DOHH2 (cell line): ENCODE measurements at regions not wholly inside any gene's neighbourhood (a gene's known extent, or its start where the extent isn't known, plus 50 kb on each side); places are given as distances from the start of the nearest gene placed in this dataset.

Experiments used
- H3F3A ChIP-seq: fragments of 200-600 bp; sonication (generic), shearing (Covaris generic); 2 replicates; pipeline ENCODE4 v1.6.0; 2016; ENCODE audit warnings: antibody characterized with exemption, mild to moderate bottlenecking; ENCODE audit not compliant: control insufficient read depth, insufficient read depth
- H3K27ac ChIP-seq: fragments of 200-600 bp; sonication (generic); 2 replicates; pipeline ENCODE4 v1.5.1; 2014; ENCODE audit warnings: low read depth, mild to moderate bottlenecking, low read length, moderate library complexity
- H3K27me3 ChIP-seq: fragments of 200-600 bp; sonication (generic); 2 replicates; pipeline ENCODE4 v1.6.1; 2014; ENCODE audit warnings: mild to moderate bottlenecking, low read length, mixed read lengths; ENCODE audit not compliant: control insufficient read depth
- H3K36me3 ChIP-seq: fragments of 200-600 bp; sonication (generic); 2 replicates; pipeline ENCODE4 v1.6.1; 2014; ENCODE audit warnings: mild to moderate bottlenecking, low read length, moderate library complexity, mixed read lengths; ENCODE audit not compliant: control insufficient read depth
- H3K4me1 ChIP-seq: fragments of 200-600 bp; sonication (generic); 2 replicates; pipeline ENCODE4 v1.6.1; 2014; ENCODE audit warnings: mild to moderate bottlenecking, low read length, mixed read lengths; ENCODE audit not compliant: control insufficient read depth
- H3K4me2 ChIP-seq: fragments of 200-600 bp; sonication (generic); 2 replicates; pipeline ENCODE4 v1.6.0; 2014; ENCODE audit warnings: mild to moderate bottlenecking, low read length, moderate library complexity
- H3K4me3 ChIP-seq: fragments of 200-600 bp; sonication (generic); 2 replicates; pipeline ENCODE4 v1.5.1; 2014; ENCODE audit warnings: mild to moderate bottlenecking, low read length, mixed read lengths
- H3K79me2 ChIP-seq: fragments of 200-600 bp; sonication (generic); 2 replicates; pipeline ENCODE4 v1.6.1; 2014; ENCODE audit warnings: mild to moderate bottlenecking, low read length, mixed read lengths; ENCODE audit not compliant: control insufficient read depth
- H3K9me2 ChIP-seq: fragments of 200-600 bp; sonication (generic); replicated peaks from 2 replicates; pipeline ENCODE4 v1.6.1; 2014; ENCODE audit warnings: mild to moderate bottlenecking, low read length, mixed read lengths; ENCODE audit not compliant: control insufficient read depth
- H3K9me3 ChIP-seq: fragments of 200-600 bp; sonication (generic); 2 replicates; pipeline ENCODE4 v1.6.1; 2014; ENCODE audit warnings: antibody characterized with exemption, low read length, mixed read lengths; ENCODE audit not compliant: control insufficient read depth, insufficient read depth
- H4K20me1 ChIP-seq: fragments of 200-600 bp; sonication (generic); 2 replicates; pipeline ENCODE4 v1.6.0; 2014; ENCODE audit warnings: low read depth, mild to moderate bottlenecking, antibody characterized with exemption, low read length, moderate library complexity; ENCODE audit not compliant: control insufficient read depth, insufficient read depth
- EZH2phosphoT487 ChIP-seq: fragments of 200-600 bp; sonication (generic); IDR thresholded peaks from 2 replicates; pipeline ENCODE4 v1.6.1; 2017; ENCODE audit warnings: borderline replicate concordance, mild to moderate bottlenecking, antibody characterized with exemption, low read length, moderate library complexity, mixed read lengths
- TF ChIP-seq, protein P1 (sequence below): fragments of 200-600 bp; sonication (generic); IDR thresholded peaks from one replicate; pipeline ENCODE4 v1.5.1; 2014; ENCODE audit warnings: antibody characterized with exemption, mild to moderate bottlenecking, low read depth, low read length; ENCODE audit not compliant: poor library complexity, severe bottlenecking

DNA sequence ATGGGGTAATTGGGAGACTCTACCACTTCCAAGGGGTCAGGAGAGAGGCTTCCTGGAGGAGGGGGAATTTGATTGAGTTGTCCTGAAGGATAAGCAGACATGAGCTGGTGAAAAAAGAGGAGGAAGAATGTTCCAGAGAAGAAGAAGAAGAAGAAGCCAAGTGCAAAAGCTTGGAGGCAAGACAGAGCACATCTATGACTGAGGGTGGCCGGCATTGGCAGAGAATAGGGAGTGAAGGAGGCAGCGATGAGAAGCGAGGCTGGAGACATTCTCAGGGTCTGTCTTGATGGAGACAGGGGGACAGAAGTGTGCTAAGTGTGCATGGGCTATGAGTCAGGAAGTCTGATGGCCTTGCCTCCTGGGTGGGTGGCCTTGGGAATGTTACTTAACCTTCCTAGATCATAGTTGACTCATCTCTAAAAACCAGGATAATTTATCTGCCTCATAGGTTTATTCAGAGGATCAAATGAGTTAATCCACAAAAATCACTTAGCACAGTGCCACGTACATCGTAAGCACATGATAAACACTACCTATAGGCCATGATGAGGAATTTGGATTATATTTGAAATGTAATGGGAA lies 171.7 kb downstream of the ABCC12 start:
- Histone ChIP-seq H3K36me3 (no peaks in the 10 kb centered on the region), H3K4me2 (no peak overlapping the region), H3K27me3 (no peaks in the 10 kb centered on the region), H4K20me1 (no peaks in the 10 kb centered on the region), H3K79me2 (no peaks in the 10 kb centered on the region), H3K9me3 (no peaks in the 10 kb centered on the region), H3F3A (no peaks in the 10 kb centered on the region), H3K9me2 (no peaks in the 10 kb centered on the region), H3K4me1 (no peaks in the 10 kb centered on the region), H3K4me3 (no peak overlapping the region), H3K27ac (no peak overlapping the region)
- no peak for TF ChIP-seq EZH2phosphoT487

- TF ChIP-seq EZH2phosphoT487 = no peak
- TF ChIP-seq, protein P1, sequence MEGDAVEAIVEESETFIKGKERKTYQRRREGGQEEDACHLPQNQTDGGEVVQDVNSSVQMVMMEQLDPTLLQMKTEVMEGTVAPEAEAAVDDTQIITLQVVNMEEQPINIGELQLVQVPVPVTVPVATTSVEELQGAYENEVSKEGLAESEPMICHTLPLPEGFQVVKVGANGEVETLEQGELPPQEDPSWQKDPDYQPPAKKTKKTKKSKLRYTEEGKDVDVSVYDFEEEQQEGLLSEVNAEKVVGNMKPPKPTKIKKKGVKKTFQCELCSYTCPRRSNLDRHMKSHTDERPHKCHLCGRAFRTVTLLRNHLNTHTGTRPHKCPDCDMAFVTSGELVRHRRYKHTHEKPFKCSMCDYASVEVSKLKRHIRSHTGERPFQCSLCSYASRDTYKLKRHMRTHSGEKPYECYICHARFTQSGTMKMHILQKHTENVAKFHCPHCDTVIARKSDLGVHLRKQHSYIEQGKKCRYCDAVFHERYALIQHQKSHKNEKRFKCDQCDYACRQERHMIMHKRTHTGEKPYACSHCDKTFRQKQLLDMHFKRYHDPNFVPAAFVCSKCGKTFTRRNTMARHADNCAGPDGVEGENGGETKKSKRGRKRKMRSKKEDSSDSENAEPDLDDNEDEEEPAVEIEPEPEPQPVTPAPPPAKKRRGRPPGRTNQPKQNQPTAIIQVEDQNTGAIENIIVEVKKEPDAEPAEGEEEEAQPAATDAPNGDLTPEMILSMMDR = no peak
- H3K27ac ChIP-seq = no peak overlapping the region
- no peaks in the 10 kb centered on the region for H3K4me1 ChIP-seq
- H3K36me3 ChIP-seq = no peaks in the 10 kb centered on the region
- H3K4me3 ChIP-seq = no peak overlapping the region
- no peaks in the 10 kb centered on the region for H4K20me1 ChIP-seq
- H3K9me2 ChIP-seq = no peaks in the 10 kb centered on the region
- H3K9me3 ChIP-seq = no peaks in the 10 kb centered on the region
- no peaks in the 10 kb centered on the region for H3K27me3 ChIP-seq
- H3F3A ChIP-seq = no peaks in the 10 kb centered on the region
- H3K4me2 ChIP-seq = no peak overlapping the region
- no peaks in the 10 kb centered on the region for H3K79me2 ChIP-seq
These were observed 175.6 kb downstream of the ABCC12 start for GRCh38 chr16:47980212-47980611.

DNA sequence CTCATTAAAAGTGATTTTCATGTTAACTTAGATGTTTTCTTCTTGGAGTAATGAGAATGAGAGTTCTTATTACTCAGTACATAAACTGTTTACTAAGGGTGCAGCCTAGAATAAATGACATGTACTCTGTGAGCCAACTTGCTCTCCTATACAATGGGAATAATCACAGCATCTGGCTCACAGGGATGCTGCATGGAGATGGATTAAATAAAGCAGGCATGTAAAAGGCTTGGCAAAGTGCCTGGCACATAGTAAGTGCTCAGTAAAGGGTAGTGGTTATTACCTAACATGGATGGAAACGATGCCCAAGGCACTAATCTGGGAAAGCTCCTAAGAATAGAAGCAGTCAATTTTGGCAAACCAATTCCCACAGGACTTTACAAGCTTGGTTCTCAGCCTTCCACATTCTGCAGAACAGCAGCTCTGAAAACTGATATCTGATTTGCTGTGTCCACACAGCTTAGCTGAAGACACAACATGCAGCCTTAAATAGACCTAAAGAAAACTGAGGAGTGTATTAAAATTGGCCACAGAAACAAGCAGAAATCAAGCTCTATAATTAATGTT lies 176.1 kb downstream of the ABCC12 start:
- H3K4me1 ChIP-seq = no peaks in the 10 kb centered on the region
- no peak overlapping the region for H3K4me2 ChIP-seq
- H4K20me1 ChIP-seq = no peaks in the 10 kb centered on the region
- H3K27ac ChIP-seq = no peak overlapping the region
- TF ChIP-seq, protein P1 = no peak
- no peak for TF ChIP-seq EZH2phosphoT487
- no peaks in the 10 kb centered on the region for H3K9me3 ChIP-seq
- no peaks in the 10 kb centered on the region for H3K9me2 ChIP-seq
- H3K4me3 ChIP-seq = no peak overlapping the region
- H3K36me3 ChIP-seq = no peaks in the 10 kb centered on the region
- no peaks in the 10 kb centered on the region for H3K27me3 ChIP-seq
- no peaks in the 10 kb centered on the region for H3F3A ChIP-seq
- H3K79me2 ChIP-seq = no peaks in the 10 kb centered on the region

DNA sequence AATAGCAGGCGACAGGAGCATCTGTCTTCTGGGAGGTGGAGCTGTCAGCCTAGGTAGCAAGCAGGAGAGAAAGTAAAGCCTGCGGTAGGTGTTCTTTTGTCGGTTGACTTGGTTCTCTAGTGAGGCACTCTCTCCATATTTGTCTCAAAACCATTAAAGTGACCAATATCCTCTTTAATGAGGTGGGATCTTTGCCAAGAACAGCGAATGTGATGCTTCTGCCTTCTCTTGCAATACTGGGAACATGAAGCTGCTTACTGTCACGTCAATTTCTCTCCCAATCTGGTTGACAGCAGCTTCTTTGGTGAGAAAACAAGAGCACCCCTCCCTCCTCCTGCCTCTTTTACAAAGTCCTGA lies 176.7 kb downstream of the ABCC12 start:
- no peak overlapping the region for H3K27ac ChIP-seq
- no peak overlapping the region for H3K4me2 ChIP-seq
- H3K9me3 ChIP-seq = no peaks in the 10 kb centered on the region

More for the DNA sequence above, 176.7 kb downstream of the ABCC12 start:
- Histone ChIP-seq H3K27me3 (no peaks in the 10 kb centered on the region), H3K9me2 (no peaks in the 10 kb centered on the region), H4K20me1 (no peaks in the 10 kb centered on the region), H3K36me3 (no peaks in the 10 kb centered on the region), H3F3A (no peaks in the 10 kb centered on the region), H3K4me3 (no peak overlapping the region), H3K79me2 (no peaks in the 10 kb centered on the region), H3K4me1 (no peaks in the 10 kb centered on the region)
- no peak for TF ChIP-seq EZH2phosphoT487
- TF ChIP-seq, protein P1 = no peak
